ENCODE measurements at regions not wholly inside any gene's neighbourhood (a gene's known extent, or its start where the extent isn't known, plus 50 kb on each side); places are given as distances from the start of the nearest gene placed in this dataset.

DNA sequence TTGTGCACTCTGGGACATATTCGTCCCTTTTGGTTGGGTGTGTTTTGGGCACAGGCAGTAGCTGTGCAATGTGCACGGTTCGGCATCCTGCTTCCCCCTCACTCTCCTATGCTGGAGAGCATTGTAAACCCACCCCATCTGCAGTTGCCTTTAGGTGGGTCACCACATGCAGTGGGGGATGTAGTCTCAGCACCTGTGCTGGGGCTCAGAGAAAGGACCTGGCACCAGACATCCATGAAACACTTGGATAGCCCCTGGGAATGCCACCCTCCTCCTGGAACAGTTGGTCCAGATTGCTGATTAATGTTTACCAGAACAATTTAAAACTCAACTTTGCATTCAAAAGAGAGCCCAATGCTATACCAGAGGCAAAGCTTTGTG, 123.9 kb upstream of the MEF2A start:
- TF ChIP-seq CTCF (IDR thresholded peaks at IDR 0.05; ENCODE audit: low read length), result no peak
- no peak for TF ChIP-seq EZH2 (optimal IDR thresholded peaks at IDR 0.05; ENCODE audit: low read depth, low read length)

All from MM.1S (cell line).